GM19455 (cell line): ENCODE measurements at regions not wholly inside any gene's neighbourhood (a gene's known extent, or its start where the extent isn't known, plus 50 kb on each side); places are given as distances from the start of the nearest gene placed in this dataset.
"Not testable (repeated sequence)": the region's sequence is repeated elsewhere in the genome, so short reads cannot be mapped to it uniquely, and the experiment has no call there.

Source experiments
- ATAC-seq: cut with Tn5 transposase; IDR thresholded peaks from one replicate; pipeline ENCODE4 v1.9.1; 2021; ENCODE audit not compliant: unreplicated experiment

DNA sequence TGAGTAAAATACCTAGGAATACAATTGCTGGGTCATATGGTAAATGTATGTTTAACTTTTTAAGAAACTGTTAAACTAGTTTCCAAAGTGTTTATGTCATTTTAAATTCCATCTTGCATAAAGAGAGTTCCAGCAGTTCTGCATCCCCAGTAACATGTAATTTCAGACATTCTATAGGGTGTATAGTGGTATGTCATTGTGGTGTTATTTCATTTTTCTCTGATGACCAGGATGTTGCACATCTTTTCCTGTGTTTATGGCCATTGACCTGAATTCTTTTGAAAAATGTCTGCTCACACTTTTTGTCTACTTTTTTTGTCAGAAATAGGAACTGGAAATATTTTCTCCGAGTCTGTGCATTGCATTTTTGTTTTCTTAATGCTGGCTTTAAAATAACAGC is 128.9 kb downstream of the TMEM200A start:
- ATAC-seq = no peak

- no peak for ATAC-seq
Observed at GRCh38 chr6:130500693-130501092, 134.9 kb downstream of the TMEM200A start.

DNA sequence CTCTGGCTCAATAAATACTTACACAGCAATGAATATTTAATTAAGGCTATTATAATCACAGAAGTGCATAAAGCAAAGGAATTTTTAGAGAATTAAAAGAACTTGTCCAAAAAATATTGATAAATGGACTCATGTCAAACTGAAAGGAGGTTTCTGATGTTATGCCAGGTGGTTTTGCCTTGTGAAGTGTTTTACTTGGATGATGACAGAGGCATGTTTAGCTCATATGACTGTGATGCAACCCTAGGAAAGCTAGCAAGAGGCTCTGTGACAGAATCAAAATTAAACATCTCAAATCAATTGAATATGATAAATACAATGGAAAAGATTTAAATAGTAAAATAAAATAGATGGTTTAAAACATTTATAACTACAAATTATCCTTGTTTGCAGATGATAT is 137.3 kb downstream of the TMEM200A start:
- no peak for ATAC-seq

DNA sequence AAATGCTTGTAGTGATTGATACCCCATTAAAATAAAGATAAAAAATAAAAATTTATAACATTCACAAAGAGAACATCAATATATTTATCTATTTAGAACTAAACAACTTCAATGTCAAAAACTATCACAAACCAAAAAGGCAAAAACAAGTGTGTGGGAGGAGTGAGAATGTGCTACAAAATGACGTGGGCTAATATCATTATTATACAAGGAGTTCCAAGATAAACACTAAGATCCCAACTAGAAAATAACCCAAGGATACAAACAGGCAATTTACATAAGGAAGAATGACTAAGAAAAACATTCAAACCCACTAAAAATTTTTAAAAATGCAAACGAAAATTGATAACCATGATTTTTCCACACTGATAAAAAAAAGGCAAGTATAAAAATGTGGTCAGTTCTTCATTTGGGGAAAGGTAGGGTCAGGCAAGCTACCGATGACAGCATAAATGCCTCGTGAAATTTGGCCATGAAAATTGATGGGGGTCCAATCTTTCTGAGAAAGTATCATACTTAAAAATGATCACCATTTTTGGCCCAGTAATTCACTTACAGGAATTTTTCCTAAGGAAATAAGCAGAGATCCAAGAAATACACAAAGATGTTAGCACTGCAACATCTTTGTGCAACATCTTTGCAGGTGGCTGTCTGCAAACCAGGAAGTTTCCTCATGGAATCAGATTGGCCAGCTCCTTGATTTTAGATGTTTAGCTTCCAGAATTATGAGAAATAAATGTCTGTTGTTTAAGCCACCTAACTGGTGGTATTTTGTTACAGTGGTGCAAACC is 140.2 kb downstream of the TMEM200A start:
- no peak for ATAC-seq

- not testable (repeated sequence) for ATAC-seq
Observed at GRCh38 chr6:130507005-130507665, 141.3 kb downstream of the TMEM200A start.

GRCh38 chr6:130507666-130508028 is 141.8 kb downstream of the TMEM200A start:
- no peak for ATAC-seq

DNA sequence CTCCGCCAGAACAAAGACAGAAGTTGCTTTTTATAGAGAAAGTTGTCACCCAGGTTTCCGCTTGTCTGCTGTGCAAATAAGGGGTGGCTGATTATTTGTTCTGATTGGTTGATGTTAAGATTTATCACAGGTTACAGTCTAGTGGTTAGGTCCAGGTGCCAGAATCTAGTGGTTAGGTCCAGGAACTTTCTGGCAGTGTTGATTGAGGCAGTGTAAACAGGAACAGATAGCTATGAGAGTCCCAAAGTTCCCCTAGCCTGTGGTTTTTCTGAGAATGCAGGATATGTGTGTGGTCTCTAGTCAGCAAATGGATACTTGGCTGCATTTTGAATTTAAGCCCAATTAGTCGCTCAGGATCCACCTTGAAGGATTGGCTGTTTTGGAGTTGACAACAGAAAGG is 148.0 kb downstream of the TMEM200A start:
- no peak for ATAC-seq

- ATAC-seq = no peak
Observed at GRCh38 chr6:130514712-130515111, 148.9 kb downstream of the TMEM200A start.

GRCh38 chr6:130515306-130515705 is 149.5 kb downstream of the TMEM200A start:
- ATAC-seq = no peak

- ATAC-seq = no peak
Observed at GRCh38 chr6:130516604-130517003, 150.8 kb downstream of the TMEM200A start.

DNA sequence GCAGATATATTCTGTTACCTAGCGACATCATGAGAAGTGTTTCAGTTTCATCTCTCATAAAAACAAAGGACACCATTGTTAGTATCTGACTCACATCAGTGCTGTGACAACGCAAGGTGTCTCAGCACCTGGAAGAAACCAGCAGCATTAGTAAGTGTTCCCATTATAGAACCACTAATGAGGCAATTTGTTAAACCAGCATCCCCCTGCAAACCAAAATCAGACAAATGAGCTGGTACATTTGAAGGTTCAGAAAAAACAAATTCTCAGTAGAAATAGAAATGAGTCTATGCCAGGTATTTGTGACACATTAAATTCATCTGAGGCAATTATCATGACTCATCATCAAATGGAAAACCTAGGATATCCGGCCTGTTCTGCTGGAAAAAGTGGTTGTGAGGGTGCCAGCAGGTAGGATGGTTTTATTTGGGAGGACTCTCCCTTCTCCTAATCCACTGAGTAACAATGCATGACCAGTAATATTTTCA is 151.7 kb downstream of the TMEM200A start:
- peak; percentile 66 for ATAC-seq

- ATAC-seq = no peak
Observed at GRCh38 chr6:130518588-130518987, 152.8 kb downstream of the TMEM200A start.

GRCh38 chr6:130520221-130520620 is 154.4 kb downstream of the TMEM200A start:
- ATAC-seq = no peak

- no peak for ATAC-seq
Observed at GRCh38 chr6:130520801-130521200, 155.0 kb downstream of the TMEM200A start.

DNA sequence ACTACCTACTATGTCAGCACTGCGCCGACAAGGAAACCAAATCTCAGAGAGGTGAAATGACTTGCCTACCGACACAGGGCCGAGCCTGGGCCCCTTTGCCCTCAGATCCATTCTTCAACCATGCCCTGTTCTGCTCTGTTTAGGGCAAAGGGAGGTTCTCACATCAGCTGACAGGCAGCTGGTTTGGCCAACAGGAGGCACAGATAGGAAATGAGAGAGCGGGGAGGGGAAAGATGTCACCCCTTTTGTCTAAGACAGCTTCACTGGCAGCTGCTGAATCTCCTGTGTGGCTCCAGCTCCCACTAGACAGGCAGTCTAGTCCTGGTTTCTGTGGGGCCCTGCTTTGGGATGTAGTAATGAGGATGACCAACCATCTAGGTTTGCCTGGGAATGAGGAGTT is 158.7 kb downstream of the TMEM200A start:
- ATAC-seq = no peak

GRCh38 chr6:130525408-130525807 is 159.6 kb downstream of the TMEM200A start:
- ATAC-seq = no peak

DNA sequence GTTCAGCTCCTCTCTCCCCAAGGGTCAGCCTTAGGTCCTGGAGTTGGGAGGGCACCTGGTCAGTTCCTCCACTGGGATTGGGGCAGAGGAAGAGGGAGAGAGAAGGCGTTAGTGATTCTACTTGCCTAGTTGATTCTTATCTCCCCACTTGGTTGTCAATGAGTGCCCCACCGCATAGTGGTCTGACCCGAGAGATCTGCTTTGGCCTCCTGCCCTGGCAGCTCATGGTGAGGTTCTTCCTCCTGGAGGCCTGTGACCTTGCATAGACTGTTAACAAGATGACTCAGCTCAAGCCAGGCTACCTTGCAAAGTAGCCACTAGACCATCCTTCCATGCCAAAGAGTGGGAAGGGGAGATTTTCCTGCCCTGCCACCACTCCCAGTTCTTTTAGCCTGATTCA is 160.6 kb downstream of the TMEM200A start:
- ATAC-seq = no peak

- ATAC-seq = no peak
Observed at GRCh38 chr6:130527173-130527572, 161.4 kb downstream of the TMEM200A start.

DNA sequence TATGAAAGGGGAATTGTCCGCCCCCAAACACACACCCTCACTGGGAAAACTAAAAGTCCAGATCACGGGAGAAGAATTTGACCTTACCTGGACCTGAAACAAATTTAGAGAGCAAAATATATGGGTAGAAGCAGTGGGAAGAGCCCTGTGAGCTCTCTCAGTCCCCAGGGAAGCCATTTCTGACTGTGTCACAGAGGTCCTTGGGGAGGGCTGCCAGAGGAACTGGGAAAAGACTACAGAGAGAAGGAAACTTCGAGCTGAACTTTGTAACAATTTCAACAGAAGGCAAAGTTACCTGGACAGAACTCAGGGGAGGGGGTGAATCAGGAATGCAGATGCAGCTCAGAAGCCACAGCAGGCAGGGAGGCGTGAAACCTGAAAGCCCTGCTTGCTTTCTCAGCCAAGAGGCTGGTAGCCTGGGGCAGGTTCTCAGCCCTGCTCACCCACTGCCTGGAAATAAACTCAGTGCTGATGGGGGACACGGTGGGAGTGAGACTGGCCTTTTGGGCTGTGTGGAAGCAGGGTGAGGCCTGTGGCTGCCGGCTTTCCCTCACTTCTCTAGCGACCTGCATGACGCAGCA is 163.8 kb downstream of the TMEM200A start:
- no peak for ATAC-seq

- ATAC-seq = no peak
Observed at GRCh38 chr6:130534627-130535026, 168.8 kb downstream of the TMEM200A start.

DNA sequence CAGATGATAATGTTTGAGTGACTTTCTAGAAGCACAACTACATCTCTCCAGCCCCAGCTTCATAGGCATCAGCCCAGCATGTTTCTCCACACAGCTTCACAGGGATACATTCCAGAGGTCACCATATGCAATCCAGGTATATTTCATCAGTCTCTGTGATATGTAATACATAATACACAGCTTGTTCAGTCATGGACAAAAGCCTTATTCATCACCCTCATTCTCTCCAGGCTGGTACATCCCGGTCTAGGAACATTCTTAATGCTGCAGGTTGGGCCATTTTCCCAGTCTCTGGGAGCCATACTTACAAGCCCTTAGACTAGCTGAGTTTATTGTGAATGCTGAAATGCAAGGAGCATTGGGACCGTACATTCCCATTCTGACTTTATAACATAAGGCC is 169.4 kb downstream of the TMEM200A start:
- ATAC-seq = no peak

GRCh38 chr6:130537447-130537846 is 171.6 kb downstream of the TMEM200A start:
- ATAC-seq = no peak
